ENCODE measurements at regions not wholly inside any gene's neighbourhood (a gene's known extent, or its start where the extent isn't known, plus 50 kb on each side); places are given as distances from the start of the nearest gene placed in this dataset.
A peak's percentile ranks its signal among the peaks of the same experiment; 100 is the strongest.
"Not testable (repeated sequence)": the region's sequence is repeated elsewhere in the genome, so short reads cannot be mapped to it uniquely, and the experiment has no call there.

DNA sequence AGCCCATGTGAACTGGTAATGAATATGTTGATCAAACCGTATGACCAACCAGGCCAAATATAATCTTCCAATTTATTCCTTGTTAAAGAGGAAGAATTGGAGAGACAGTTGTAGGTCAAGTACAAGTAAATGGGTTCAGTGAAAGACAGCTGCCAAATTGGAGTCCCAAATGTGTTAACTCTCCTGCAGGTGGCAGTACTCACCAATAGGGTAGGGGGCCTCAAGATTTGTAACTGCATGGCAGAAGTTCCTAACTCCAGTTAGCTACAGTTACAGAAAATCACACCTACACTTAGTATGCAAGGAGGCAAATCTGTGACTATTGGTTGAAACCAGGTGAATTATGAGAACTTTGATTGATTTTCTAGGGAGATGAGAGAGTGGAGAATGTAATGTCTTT, 278.0 kb downstream of the ZBBX start:
- DNase-seq (ENCODE audit: low spot score) = no peak

DNA sequence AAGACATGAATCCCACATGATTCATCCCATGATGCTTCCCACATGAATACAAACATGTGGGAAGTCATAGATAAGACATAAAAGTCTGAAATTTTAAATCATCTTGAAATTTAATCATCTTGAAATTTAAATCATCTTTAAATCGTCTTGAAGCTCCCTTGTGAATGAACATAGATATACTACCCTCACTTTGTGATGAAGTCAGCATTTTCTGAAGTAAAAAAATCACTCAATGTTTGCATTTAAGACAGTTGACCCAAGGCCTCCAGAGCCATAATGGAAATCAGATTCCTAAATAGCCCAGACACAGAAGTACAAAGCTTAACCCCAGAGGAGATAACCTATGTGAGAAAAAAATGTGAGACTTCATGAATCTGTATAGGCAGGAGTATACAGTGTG, 279.4 kb downstream of the ZBBX start:
- DNase-seq (ENCODE audit: low spot score) = no peak

DNA sequence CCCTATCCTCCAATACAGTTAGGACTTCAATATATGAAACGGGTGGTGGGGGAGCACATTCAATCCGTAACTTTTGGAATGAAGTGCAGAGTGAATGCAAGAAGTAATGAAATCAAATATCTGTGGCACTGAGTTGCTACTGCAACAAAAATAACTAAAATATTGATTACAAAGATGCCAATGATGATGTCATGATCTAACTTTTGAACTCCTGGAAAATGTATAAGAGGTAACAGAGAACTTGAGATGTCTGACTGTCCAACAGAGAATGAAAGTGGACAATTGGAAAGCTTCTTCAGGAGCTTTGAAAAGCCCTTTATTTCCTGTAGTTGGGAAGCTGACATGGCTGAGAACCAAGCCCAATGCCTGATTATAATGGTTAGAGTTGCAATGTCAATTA, 279.9 kb downstream of the ZBBX start:
- DNase-seq (ENCODE audit: low spot score) = no peak

DNA sequence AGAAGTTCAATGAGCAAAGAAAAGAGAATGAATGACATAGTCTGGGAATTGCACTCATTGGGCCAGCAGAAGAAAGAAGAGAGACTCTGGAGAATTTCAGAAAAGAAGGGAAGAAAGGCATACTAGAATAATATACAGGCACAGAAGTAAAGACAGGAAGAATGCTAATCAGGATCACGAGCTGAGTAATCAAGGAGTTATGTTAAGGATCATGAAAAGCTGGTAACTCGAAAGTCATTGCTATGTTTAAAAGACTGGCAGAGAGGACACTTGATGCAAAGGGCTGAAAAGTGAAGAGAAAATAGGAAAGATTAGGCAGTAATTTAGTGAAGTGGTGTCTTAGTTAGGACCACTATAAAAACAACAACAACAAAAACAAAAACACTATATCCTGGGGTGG, 284.1 kb downstream of the ZBBX start:
- no peak for DNase-seq (ENCODE audit: low spot score)

DNA sequence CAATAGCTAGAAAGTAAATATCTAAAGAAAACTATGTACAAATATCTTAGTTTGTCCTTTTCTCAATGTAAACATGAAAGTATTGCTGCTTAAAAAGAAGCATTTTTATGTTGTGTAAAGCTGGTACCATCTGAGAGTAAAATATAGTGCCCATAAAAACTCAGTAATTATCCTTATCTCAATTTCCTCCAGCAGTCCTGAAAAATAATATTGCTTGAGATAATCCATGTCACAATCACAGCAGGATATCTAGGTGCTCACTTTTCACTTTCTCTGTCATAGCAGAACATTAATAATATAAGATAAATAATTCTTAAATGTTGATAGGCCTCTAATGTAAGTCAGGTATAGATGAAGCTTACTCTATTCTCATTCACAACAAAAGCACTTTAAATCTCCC, 285.5 kb downstream of the ZBBX start:
- DNase-seq (ENCODE audit: low spot score) = no peak

DNA sequence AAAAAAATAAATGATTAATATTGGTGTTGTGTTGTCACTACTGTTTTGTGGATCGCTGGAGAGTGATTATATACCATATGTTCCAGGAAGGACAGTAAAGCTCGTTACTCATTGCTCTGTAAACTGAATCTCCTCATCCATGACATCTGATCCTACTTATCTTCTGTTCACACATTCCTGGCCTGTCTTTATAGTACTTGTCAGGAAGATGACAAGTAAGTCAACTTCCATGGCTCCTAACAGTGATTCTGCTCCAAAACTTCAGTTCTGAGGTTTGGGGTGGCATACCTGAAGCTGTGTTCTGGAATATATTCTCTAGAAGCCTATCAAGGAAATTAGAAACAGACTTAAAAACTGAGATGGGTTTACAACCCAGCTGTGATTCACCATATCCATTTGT, 288.9 kb downstream of the ZBBX start:
- DNase-seq (ENCODE audit: low spot score) = no peak

DNA sequence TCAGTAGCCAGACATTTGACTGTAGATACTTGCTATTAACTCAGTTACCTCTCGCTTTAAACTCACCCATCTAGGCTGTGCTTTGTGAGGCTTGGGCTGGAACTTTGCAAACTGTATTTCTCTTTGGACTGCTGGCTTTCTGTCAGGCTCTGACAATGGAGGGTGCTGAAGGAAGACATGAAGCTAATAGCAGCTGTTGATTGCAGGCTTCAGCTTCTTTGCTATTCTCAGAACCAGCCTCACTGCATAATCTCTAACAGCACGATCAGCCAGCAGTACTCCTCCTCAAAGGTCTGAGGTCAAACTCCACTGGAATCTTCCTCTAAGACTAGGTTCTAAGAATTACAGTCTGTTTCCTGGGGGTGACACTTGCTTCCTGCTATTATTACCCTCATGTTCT, 295.6 kb downstream of the ZBBX start:
- no peak for DNase-seq (ENCODE audit: low spot score)

DNA sequence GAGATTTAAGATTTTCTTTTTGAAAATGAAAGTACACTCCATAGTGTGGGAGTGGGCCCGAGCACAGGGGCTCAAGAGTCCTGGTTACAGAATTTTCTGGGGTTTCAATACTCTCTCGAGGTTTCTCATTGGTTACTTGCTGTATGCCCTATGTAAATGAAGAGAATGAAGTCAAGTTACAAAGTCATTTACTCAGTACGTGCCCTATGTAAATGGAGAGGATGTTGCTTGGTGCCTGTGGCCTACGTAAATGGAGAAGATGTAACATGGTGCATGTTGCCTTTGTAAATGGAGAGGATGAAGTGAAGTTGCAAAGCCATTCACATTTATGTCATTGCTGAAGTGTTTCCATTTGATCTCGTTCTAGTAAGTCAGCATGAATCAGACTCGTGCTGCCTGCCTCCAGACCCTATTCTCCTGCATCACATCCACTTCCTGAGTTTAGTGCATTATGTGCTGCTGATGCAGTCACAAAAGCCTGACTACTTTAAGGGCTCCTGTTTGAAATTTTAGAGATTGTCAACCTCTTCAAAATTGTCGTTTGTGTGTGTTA, 302.0 kb downstream of the ZBBX start:
- no peak for DNase-seq (ENCODE audit: low spot score)

DNA sequence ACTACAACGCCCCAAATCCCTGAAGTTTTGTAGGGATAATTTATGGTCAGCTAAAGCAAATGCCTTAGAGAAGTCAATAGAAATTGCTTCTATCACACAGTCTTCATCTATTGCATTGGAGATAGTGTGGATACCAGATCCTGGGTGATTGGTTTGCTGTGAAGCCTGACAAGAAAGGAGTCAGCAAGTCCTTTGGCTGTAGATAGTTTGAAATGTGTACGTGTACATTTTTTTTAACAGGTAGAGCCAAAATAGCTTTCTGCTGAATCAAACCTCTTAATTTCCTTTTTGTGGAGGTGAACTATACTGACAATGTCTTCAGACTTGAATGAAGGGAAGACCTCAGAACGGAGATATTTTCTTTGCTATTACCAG, 312.3 kb downstream of the ZBBX start:
- DNase-seq (ENCODE audit: low spot score) = no peak

DNA sequence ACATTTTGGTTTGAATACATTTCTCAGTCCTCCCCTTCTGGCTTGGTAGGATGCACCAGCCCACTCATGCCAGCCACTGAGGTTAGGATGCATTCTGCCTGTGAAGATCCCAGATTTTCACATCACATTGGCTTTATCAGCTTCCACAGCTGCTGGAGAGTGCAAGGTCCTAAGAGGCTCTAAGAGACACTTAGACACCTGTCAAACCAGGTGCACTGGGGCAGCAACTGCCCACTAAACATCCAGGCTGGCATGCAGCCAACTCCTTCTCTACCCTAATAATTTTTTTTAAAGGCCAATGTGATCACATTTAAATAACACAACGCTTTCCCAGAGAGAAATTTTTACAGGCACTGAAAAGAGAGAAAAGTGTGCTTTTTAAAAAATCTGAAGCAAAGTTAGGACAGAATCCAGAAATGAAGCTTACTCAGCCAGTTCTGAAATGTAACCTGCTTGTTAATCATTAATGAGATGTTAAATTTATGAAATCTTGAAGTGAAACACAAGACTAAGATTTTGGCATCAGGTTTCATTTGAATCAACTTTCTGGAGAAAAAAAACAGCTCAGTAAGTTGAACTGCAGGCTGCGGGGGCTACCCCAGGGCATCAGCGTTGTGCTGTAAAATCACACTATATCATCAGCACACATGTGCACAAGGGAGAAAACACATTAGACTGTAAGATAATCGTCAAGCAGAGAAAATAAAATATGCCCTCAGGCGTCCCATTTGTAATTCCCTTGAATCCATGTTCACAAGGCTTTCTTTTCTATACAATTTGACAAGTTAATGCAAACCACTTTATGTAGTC, 312.9 kb downstream of the ZBBX start:
- no peak for DNase-seq (ENCODE audit: low spot score)

DNA sequence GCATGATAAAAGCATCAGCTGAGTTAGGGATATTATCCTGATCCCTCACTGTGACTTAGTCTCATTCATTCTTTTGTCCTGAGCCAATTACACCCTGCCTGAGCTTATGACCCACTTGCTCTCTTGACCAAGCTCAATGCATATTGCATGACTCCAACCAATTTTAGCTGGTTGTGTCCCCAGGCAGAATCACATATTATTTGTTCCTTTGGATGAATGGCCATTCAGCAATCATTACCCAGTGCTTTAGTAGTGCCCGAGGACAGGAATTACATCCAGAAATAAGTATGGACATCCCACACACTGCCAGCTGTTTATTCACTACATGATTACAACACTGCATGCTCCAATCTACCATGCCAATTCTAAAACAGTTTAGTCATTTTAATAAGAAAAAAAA, 322.5 kb downstream of the ZBBX start:
- no peak for DNase-seq (ENCODE audit: low spot score)

DNA sequence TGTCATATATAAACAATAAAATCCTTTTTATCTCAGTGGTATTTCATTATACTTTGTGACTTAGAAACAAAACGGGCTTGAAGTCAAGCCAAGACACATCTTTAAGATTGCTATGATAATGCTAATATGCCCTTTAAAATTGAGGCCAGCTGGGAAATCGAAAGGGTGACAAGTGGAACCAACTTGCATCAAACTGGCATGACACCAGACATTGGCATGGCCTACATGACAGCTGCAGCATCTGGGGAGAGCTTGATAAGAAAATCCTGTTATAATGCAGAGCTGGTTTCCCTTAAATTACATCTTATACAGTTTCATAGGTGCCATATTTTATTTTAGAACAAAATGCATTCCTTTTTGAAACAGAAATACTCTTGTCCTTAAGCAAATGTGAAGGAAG, 325.2 kb downstream of the ZBBX start:
- DNase-seq (ENCODE audit: low spot score) = no peak

DNA sequence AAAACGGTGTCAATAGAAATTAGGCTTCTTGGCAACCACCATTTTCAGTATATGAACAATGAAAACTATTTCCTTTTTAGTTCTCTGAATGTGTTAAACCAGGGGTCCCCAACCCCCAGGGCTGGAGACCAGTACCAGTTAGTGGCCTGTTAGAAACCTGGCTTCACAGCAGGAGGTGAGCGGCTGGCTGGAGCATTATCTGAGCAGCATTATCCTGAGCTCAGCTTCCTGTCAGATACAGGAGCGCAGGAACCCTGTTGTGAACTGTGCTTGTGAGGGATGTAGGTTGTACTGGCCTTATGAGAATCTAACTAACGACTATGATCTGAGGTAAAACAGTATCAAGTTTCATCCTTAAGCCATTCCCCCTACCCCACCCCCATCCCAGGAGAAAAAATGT, 328.7 kb downstream of the ZBBX start:
- no peak for DNase-seq (ENCODE audit: low spot score)

DNA sequence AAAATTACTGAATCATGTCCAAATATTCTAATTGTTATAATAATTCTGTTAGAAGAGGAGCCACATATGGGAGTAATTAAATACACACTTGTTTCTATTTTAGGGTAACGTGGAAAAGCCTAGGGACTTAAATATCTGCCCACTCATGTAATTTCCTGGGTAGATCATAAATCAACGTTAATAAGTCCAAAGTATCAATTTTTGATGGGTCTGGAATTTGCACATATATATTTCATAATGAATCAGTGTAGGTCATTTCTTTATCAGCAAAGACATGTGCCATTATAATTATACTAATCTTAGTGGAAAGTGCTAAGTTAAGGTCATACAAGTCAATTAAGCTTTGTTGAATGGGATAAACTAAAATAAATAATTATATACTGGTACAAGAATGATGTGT, 346.2 kb downstream of the ZBBX start:
- no peak for DNase-seq (ENCODE audit: low spot score)

DNA sequence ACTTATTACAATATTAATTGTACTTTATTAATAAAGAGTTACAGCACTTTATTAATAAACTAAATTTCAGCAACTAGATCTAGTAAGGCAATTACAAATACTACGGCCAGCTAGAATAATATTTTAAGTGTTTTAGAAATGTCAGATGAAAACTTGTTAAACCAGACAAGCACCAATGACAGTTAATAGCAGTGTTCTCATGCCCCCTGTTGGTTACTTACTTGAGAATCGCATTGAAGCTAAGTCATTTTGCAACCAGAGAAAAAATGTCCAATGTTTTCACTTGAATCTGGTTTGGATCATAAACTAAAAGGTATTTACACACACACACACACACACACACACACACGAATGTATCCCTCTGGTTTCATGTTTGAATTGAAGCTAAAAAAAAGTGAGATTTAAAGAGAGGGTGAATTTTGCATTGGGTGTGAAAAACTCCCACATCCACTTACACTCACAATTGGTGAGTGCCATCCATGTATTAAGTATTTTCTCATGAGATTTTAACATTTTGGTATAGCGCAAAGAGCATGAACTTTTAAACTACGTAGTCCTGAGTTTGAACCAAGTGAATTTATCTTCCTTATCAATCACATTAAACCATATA, 347.7 kb downstream of the ZBBX start:
- peak; percentile 14 for DNase-seq (ENCODE audit: low spot score)

DNA sequence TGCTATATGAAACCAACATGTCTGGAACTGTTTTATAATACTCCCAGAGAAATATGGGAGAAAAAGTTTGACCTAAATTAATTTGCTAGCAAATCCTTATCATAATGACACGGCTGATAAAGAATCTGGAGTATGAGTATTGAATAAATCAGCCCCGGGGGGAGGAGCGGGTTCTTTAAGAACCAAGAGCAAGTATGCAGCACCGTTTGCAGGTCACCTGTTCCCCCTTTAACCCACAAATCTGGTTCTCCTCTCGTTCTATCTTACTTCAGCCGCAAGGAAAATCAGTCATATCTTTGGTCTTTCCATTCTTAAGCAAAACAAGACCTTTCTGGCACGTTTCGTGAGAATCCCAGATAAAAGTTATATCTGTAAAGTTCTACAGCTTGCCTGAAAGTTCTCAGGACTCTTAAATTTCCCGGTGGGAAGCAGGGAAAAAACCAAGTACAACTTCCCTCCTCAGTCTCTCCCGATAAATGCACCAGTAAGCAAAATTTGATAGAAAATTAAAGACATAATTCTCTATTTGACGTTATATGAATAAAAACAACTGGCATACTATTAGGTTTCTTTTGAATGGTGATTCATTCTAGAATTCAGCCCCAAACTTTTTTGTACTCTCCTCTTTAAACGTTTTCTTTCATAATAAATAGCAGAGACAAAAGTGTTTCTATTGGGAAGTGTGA, 348.6 kb downstream of the ZBBX start:
- no peak for DNase-seq (ENCODE audit: low spot score)

DNA sequence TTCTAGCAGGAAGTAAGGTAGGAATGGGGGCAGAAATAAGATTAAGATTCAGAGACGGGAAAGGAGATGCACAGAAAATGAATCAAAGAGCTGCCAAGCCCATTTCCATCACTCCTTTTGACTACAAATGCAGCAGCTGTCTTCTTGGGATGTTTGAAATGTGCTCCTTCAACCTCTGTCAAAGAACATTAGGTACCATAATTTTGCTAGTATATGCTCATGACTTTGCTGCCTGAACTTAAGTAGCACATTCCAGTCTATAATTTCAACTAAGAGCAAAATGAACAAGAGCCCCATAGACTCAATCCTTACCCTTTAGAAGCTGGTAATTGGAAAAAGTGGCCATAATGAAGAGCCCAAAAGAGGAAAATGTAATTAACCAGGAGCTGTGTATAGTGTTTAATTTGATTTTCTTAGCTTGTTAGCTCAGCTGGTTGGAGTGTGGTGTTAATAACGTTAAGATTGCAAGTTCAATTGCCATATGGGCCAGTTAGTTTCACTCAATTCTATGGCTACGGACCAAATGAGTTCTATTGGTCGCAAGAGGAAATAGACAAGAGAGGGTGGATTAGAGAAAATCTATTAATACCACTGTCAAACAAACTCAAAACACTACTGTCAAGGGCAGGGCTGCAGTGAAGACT, 349.9 kb downstream of the ZBBX start:
- no peak for DNase-seq (ENCODE audit: low spot score)

DNA sequence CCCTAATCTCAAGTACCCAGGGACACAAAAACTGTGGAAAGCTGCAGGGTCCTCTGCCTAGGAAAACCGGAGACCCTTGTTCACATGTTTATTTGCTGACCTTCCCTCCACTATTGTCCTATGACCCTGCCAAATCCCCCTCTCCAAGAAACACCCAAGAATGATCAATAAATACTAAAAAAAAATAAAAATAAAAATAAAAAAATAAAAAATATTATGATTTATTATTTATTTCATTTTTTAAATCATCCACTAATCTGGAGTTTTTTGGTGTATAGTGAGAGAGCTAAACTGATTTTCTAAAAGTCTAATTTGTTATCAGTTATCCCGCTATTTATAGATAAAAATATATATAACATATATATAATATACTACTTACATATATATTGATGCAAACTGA, 360.6 kb downstream of the ZBBX start:
- not testable (repeated sequence) for DNase-seq (ENCODE audit: low spot score)

DNA sequence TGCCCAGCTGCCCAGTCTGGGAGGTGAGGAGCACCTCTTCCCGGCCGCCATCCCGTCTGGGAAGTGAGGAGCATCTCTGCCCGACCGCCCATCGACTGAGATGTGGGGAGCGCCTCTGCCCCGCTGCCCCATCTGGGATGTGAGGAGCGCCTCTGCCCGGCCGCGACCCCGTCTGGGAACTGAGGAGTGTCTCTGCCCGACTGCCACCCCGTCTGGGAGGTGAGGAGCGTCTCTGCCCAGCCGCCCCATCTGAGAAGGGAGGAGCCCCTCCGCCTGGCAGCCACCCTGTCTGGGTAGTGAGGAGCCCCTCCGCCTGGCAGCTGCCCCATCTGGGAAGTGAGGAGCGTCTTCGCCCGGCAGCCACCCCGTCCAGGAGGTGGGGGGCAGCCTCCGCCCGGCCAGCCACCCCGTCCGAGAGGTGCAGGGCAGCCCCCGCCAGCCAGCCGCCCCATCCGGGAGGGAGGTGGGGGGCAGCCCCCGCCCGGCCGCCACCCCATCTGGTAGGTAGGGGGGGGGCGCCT, 361.4 kb downstream of the ZBBX start:
- DNase-seq (ENCODE audit: low spot score) = not testable (repeated sequence)

DNA sequence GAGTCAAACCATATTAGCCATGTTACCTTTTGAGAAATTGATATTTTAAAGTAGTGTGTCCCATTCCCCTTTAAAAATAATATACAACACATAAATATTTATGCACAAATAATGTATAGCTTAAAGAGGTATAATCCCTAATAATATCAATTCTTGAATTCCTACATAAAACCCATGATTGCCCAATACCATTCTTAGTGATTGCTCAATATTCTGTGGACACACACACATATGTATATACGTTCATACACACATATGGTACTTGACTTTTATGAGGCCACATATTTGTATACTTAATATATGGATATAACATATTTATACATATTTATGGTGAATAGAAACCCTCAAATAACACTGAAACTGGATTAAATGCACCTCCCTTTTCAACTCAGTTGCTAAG, 367.4 kb downstream of the ZBBX start:
- no peak for DNase-seq (ENCODE audit: low spot score)

DNA sequence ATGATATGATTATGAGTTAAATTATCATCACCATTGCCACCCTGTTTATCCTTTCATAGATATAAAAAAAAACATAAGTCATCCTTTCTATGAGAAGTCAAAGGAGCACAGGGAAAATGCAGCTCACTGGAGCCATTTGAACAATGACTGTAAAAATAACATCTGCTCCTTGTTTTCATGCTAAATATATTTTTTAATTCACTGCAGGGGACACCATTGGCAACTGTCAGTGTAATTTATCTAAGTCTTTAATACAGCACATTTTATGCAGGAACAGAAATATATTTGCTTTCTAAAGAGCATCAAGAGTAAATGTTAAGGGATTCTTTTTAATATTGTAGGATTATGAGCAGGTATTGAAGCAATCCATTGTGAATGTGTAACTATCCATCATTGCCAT, 371.3 kb downstream of the ZBBX start:
- DNase-seq (ENCODE audit: low spot score) = no peak

DNA sequence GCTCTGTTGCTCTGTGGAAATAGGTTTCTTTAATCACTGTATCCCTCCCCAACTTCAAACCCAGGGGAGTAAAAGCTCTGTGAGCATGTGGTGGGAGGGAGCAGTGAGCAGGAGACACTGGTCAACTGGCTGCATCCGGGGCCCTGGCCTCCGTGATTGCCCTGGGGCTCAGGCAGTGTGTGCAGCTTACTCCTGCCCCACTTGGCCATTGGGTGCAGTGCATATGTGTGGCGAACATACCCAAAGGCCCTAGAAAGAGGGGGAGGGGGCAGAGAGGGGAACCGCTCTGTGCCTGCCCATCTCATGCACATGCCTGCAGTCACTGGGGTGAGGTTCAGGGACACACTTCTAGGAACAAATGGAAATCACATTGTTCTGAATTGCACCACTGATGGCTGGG, 378.7 kb downstream of the ZBBX start:
- DNase-seq (ENCODE audit: low spot score) = no peak
